ENCODE measurements at regions not wholly inside any gene's neighbourhood (a gene's known extent, or its start where the extent isn't known, plus 50 kb on each side); places are given as distances from the start of the nearest gene placed in this dataset.

DNA sequence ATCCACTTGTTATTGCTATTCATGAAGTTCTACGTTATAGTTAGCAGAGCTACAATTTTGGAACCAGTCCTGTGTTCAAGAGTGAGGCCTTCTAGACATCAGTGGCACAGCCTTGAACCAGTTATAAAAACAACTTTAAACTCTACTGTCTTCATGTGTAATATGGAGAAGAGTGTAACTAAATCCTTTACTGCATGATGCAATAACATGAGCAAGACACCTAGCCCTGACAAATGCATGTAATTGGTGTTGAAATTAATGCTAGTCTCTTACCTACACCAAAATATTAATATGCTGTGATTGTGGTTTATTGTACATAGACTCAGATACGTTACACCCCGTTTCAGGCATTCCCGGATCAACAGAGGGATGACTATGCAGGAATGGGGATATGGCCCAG lies 654.6 kb downstream of the IRX1 start:
- H3K27me3 ChIP-seq (ENCODE audit: control insufficient read depth, insufficient read depth, low read length, poor library complexity, severe bottlenecking), result no peaks in the 10 kb centered on the region
- H3K27ac ChIP-seq (ENCODE audit: insufficient read depth, low read depth, low read length, poor library complexity, severe bottlenecking), result no peak overlapping the region
- no peaks in the 10 kb centered on the region for H3K4me1 ChIP-seq (ENCODE audit: control insufficient read depth, insufficient read depth, low read length)
- no peak overlapping the region for H3K4me3 ChIP-seq (ENCODE audit: insufficient read depth, low read depth, low read length)
- no peaks in the 10 kb centered on the region for H3K9me3 ChIP-seq (ENCODE audit: control insufficient read depth, low read length)
- WGBS, 2 experiments, result 91 to 97% methylated on average over 4 of the region's 4 CpGs
- no peaks in the 10 kb centered on the region for H3K36me3 ChIP-seq (ENCODE audit: control insufficient read depth, insufficient read depth, low read length)

DNA sequence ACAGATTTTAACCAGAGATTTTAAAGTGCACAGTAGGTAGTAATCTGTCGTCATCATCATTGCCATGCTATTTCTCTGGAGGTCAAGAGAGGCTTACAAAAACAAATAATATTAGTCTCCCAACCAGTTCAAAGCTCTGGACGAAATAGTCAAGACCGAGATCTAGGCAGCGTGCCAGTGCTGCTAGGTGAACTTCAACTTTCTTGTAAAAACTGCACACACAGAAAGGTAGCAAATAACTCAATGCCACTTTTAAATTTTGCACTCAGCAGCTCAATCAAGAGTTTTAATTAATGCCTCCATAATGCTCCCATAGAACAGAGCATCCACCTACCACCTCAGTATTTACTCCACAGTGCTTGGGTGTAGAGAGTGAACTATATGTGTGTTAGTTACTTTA lies 656.8 kb downstream of the IRX1 start:
- Histone ChIP-seq H3K36me3 (ENCODE audit: control insufficient read depth, insufficient read depth, low read length) (no peaks in the 10 kb centered on the region), H3K4me3 (ENCODE audit: insufficient read depth, low read depth, low read length) (no peak overlapping the region), H3K27ac (ENCODE audit: insufficient read depth, low read depth, low read length, poor library complexity, severe bottlenecking) (no peak overlapping the region), H3K27me3 (ENCODE audit: control insufficient read depth, insufficient read depth, low read length, poor library complexity, severe bottlenecking) (no peaks in the 10 kb centered on the region), H3K9me3 (ENCODE audit: control insufficient read depth, low read length) (no peaks in the 10 kb centered on the region), H3K4me1 (ENCODE audit: control insufficient read depth, insufficient read depth, low read length) (no peaks in the 10 kb centered on the region)
- 97% methylated on average over 4 of the region's 4 CpGs for WGBS, 2 experiments

DNA sequence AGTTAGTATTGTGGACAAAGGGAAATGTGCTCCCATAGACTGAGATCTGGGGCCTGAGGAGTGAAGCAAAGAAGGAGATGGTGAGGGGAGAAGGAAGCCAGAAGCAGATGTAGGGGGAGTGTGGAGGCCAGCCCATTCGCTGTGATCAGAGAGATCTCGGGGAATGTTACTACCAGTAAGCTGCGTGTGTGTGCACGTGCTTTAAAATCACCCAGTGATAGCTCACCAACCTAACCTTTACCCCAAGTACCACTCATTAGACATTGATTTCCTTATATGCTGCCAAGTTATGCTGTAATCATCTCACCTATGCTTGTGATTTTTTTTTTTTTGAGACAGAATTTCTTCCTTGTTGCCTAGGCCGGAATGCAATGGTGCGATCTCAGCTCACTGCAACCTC lies 659.1 kb downstream of the IRX1 start:
- Histone ChIP-seq H3K4me3 (ENCODE audit: insufficient read depth, low read depth, low read length) (no peak overlapping the region), H3K4me1 (ENCODE audit: control insufficient read depth, insufficient read depth, low read length) (no peaks in the 10 kb centered on the region), H3K27ac (ENCODE audit: insufficient read depth, low read depth, low read length, poor library complexity, severe bottlenecking) (no peak overlapping the region), H3K27me3 (ENCODE audit: control insufficient read depth, insufficient read depth, low read length, poor library complexity, severe bottlenecking) (no peaks in the 10 kb centered on the region), H3K36me3 (ENCODE audit: control insufficient read depth, insufficient read depth, low read length) (no peaks in the 10 kb centered on the region), H3K9me3 (ENCODE audit: control insufficient read depth, low read length) (no peaks in the 10 kb centered on the region)
- 90 to 97% methylated on average over 6 of the region's 6 CpGs for WGBS, 2 experiments

DNA sequence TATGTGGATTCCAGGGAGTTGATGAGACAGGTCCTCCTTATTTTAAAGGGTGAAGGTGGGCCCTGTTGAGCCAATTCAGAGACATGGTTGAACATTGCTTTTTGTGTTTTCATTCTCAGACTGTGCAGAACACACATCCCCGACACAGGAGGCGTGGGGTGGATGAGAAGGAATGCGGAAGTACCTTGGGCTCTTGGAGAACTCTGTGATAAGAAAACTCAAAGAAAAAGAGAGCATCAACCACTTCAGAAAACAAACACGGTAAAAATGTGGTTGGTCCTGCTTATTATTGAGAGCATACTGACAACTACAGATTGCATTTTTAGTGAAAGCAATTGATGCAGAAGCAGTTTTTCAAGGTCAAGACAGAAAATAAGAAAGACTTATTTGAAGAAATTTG lies 659.8 kb downstream of the IRX1 start:
- Histone ChIP-seq H3K27me3 (ENCODE audit: control insufficient read depth, insufficient read depth, low read length, poor library complexity, severe bottlenecking) (no peaks in the 10 kb centered on the region), H3K27ac (ENCODE audit: insufficient read depth, low read depth, low read length, poor library complexity, severe bottlenecking) (no peak overlapping the region), H3K9me3 (ENCODE audit: control insufficient read depth, low read length) (no peaks in the 10 kb centered on the region), H3K4me3 (ENCODE audit: insufficient read depth, low read depth, low read length) (no peak overlapping the region), H3K36me3 (ENCODE audit: control insufficient read depth, insufficient read depth, low read length) (no peaks in the 10 kb centered on the region), H3K4me1 (ENCODE audit: control insufficient read depth, insufficient read depth, low read length) (no peaks in the 10 kb centered on the region)
- 92 to 96% methylated on average over 4 of the region's 4 CpGs for WGBS, 2 experiments

DNA sequence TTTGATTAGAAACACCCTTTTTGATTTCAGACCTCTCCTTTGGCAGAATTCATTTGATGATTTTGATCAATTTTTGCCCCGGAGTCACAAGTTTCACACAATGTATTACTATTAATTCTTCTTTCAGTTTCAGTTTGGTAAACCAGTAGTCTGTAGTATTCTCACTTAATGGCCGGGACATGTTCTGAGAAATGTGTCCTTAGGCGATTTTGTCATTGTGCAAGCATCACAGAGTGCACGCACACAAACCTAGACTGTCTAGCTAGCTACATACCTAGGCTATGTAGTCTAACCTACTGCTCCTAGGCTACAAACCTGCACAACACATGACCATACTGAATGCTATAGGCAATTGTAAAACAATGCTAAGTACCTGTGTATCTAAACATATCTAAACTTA lies 662.5 kb downstream of the IRX1 start:
- no peaks in the 10 kb centered on the region for H3K4me1 ChIP-seq (ENCODE audit: control insufficient read depth, insufficient read depth, low read length)
- H3K36me3 ChIP-seq (ENCODE audit: control insufficient read depth, insufficient read depth, low read length), result no peaks in the 10 kb centered on the region
- H3K4me3 ChIP-seq (ENCODE audit: insufficient read depth, low read depth, low read length), result no peak overlapping the region
- no peak overlapping the region for H3K27ac ChIP-seq (ENCODE audit: insufficient read depth, low read depth, low read length, poor library complexity, severe bottlenecking)
- WGBS, 2 experiments, result 92 to 95% methylated on average over 4 of the region's 4 CpGs
- no peaks in the 10 kb centered on the region for H3K27me3 ChIP-seq (ENCODE audit: control insufficient read depth, insufficient read depth, low read length, poor library complexity, severe bottlenecking)
- no peaks in the 10 kb centered on the region for H3K9me3 ChIP-seq (ENCODE audit: control insufficient read depth, low read length)

DNA sequence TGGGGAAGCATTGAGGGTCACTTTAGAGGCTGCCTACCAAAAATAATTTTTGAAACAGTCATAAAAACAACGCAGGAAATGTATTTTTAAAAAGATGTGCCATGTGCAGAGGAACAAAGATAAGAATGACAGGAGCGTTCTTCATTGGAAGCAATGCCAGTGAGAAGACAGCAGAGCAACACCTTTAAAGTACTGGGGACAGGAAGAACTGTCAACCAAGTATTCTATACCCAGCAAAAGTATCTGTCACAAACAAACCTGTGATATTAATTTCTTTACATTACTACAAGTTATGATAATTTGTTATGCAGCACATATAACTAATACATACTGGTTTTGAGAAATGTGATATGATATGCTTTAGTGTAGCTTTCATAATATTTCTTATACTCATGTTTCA lies 675.6 kb downstream of the IRX1 start:
- no peaks in the 10 kb centered on the region for H3K4me1 ChIP-seq (ENCODE audit: control insufficient read depth, insufficient read depth, low read length)
- H3K27ac ChIP-seq (ENCODE audit: insufficient read depth, low read depth, low read length, poor library complexity, severe bottlenecking), result no peak overlapping the region
- no peaks in the 10 kb centered on the region for H3K36me3 ChIP-seq (ENCODE audit: control insufficient read depth, insufficient read depth, low read length)
- H3K27me3 ChIP-seq (ENCODE audit: control insufficient read depth, insufficient read depth, low read length, poor library complexity, severe bottlenecking), result no peaks in the 10 kb centered on the region
- H3K9me3 ChIP-seq (ENCODE audit: control insufficient read depth, low read length), result peaks cover 3% of the 10 kb centered on the region
- 94 to 97% methylated on average over 2 of the region's 2 CpGs for WGBS, 2 experiments
- H3K4me3 ChIP-seq (ENCODE audit: insufficient read depth, low read depth, low read length), result no peak overlapping the region

DNA sequence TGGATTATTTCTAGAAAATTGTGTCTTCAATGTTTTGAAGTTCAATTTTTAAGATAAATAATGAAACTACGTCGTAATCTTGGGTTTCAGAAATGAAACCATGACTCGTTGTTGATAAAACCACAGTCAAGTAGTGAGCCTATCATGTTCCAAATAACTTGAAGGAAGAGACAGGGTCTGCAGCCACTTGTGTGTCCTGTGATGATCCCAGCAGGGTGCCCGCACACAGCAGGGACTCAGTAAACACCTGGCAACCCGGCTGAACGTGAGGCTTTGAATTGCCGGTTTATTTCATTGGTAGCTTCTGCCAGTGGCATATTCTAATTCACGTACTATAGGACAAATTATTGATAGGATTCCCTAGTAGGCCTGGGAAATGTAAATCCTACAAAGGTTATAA lies 679.6 kb downstream of the IRX1 start:
- WGBS, 2 experiments, result 71 to 74% methylated on average over 8 of the region's 8 CpGs
- Histone ChIP-seq H3K4me3 (ENCODE audit: insufficient read depth, low read depth, low read length) (no peak overlapping the region), H3K4me1 (ENCODE audit: control insufficient read depth, insufficient read depth, low read length) (no peaks in the 10 kb centered on the region), H3K27me3 (ENCODE audit: control insufficient read depth, insufficient read depth, low read length, poor library complexity, severe bottlenecking) (no peaks in the 10 kb centered on the region), H3K9me3 (ENCODE audit: control insufficient read depth, low read length) (peaks cover 3% of the 10 kb centered on the region), H3K36me3 (ENCODE audit: control insufficient read depth, insufficient read depth, low read length) (no peaks in the 10 kb centered on the region), H3K27ac (ENCODE audit: insufficient read depth, low read depth, low read length, poor library complexity, severe bottlenecking) (no peak overlapping the region)

DNA sequence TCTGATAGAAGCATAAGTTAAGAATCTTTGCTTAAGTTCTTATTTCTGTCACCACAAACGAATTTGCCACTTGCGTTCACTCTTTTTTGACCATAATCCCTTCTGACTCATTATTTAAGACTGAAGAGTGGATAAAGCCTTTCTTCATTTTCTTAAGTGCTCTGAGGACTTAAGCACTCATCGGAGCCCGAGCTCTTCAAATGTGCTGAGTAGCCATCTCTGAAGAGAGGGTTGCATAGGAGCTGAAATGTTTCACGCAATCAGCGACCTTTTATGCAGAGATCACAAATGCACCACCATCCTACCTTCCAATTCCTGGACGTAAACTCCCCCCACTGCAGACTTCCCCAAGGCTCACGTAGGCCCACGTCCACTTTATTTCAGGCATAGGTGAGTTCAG lies 699.2 kb downstream of the IRX1 start:
- H3K4me1 ChIP-seq (ENCODE audit: control insufficient read depth, insufficient read depth, low read length), result peaks cover 7% of the 10 kb centered on the region
- H3K4me3 ChIP-seq (ENCODE audit: insufficient read depth, low read depth, low read length), result no peak overlapping the region
- H3K27ac ChIP-seq (ENCODE audit: insufficient read depth, low read depth, low read length, poor library complexity, severe bottlenecking), result no peak overlapping the region
- no peaks in the 10 kb centered on the region for H3K36me3 ChIP-seq (ENCODE audit: control insufficient read depth, insufficient read depth, low read length)
- 91 to 94% methylated on average over 9 of the region's 9 CpGs for WGBS, 2 experiments
- H3K9me3 ChIP-seq (ENCODE audit: control insufficient read depth, low read length), result no peaks in the 10 kb centered on the region
- no peaks in the 10 kb centered on the region for H3K27me3 ChIP-seq (ENCODE audit: control insufficient read depth, insufficient read depth, low read length, poor library complexity, severe bottlenecking)

DNA sequence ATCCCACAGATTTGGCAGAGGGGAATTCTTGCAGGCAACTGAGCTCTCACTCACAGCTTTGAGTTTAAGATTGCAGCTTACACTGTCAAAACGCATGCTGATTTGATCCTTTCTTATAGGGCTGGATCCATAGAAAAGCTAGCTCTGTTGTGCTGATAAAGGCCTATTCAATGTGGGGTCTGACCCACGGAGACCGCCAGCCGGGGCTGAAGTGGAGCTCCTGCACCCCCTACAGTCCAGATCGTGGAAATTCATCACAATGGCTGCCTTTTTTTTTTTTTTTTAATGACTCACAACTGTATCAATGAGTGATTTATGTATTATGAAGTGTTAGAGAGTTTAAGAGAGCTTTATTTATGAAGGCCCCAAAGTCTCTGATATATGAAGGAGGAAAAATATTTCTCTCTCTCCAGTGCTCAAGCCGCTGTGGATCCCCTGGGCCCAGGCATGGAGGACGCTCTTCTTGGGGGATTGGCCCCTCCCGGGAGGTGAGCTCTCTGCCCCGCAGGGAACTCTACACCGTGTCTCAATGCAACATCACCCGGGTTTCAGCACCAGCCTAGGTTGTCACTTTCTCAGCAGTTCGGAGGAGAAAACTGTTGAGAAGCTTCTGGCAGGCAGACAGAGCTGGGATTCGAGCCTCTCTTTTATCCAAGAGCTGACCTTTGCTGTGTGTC lies 700.2 kb downstream of the IRX1 start:
- Histone ChIP-seq H3K27ac (ENCODE audit: insufficient read depth, low read depth, low read length, poor library complexity, severe bottlenecking) (no peak overlapping the region), H3K4me3 (ENCODE audit: insufficient read depth, low read depth, low read length) (no peak overlapping the region)
- WGBS, 2 experiments, result 29 to 33% methylated on average over 12 to 13 of the region's 13 CpGs

DNA sequence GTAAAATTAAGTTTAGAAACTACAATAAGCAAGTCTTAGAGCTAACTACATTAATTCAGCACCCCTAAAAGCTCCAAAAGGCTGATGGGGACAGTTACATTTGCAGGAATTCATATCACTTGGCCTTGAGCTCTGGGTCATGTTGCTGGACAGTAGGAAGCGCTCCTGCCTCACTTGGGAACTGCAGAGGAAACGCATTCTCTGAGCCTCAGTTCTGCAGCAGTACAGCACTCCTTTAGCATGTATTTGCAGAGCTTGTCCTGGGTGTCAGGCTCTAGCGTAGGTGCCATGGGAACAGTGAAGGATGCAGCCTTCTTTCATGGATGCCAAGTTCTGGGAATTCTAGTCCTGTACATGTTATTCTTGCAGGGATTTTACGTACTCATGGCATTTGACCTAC lies 710.4 kb downstream of the IRX1 start:
- H3K9me3 ChIP-seq (ENCODE audit: control insufficient read depth, low read length), result no peaks in the 10 kb centered on the region
- no peaks in the 10 kb centered on the region for H3K4me1 ChIP-seq (ENCODE audit: control insufficient read depth, insufficient read depth, low read length)
- H3K27ac ChIP-seq (ENCODE audit: insufficient read depth, low read depth, low read length, poor library complexity, severe bottlenecking), result no peak overlapping the region
- H3K4me3 ChIP-seq (ENCODE audit: insufficient read depth, low read depth, low read length), result no peak overlapping the region
- H3K36me3 ChIP-seq (ENCODE audit: control insufficient read depth, insufficient read depth, low read length), result no peaks in the 10 kb centered on the region
- WGBS, 2 experiments, result 92 to 93% methylated on average over 4 of the region's 4 CpGs
- H3K27me3 ChIP-seq (ENCODE audit: control insufficient read depth, insufficient read depth, low read length, poor library complexity, severe bottlenecking), result no peaks in the 10 kb centered on the region

More for the DNA sequence above, 700.2 kb downstream of the IRX1 start:
- no peaks in the 10 kb centered on the region for H3K9me3 ChIP-seq (ENCODE audit: control insufficient read depth, low read length)
- H3K27me3 ChIP-seq (ENCODE audit: control insufficient read depth, insufficient read depth, low read length, poor library complexity, severe bottlenecking), result no peaks in the 10 kb centered on the region
- H3K4me1 ChIP-seq (ENCODE audit: control insufficient read depth, insufficient read depth, low read length), result peaks cover 7% of the 10 kb centered on the region
- no peaks in the 10 kb centered on the region for H3K36me3 ChIP-seq (ENCODE audit: control insufficient read depth, insufficient read depth, low read length)

DNA sequence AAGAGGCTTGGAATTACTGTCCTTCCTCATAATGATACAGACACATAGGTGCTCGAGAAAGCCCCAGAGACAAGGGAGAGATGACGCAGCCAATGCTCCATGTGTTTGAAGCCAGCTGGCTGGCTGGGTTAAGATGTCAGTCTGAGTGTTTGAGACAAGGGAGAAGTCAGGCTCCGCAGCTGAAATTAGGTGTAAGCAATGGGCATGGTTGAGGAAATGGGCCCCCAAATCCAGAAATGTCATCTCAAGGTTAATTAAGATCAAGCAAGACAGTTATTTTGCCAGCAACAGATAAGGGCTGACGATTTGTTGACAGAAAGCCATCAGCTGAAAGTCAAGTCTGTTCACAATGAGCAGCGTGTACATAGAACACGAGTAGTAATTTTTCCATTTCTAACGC lies 713.4 kb downstream of the IRX1 start:
- H3K4me1 ChIP-seq (ENCODE audit: control insufficient read depth, insufficient read depth, low read length), result no peaks in the 10 kb centered on the region
- H3K4me3 ChIP-seq (ENCODE audit: insufficient read depth, low read depth, low read length), result no peak overlapping the region
- H3K9me3 ChIP-seq (ENCODE audit: control insufficient read depth, low read length), result no peaks in the 10 kb centered on the region
- no peaks in the 10 kb centered on the region for H3K36me3 ChIP-seq (ENCODE audit: control insufficient read depth, insufficient read depth, low read length)
- no peak overlapping the region for H3K27ac ChIP-seq (ENCODE audit: insufficient read depth, low read depth, low read length, poor library complexity, severe bottlenecking)
- no peaks in the 10 kb centered on the region for H3K27me3 ChIP-seq (ENCODE audit: control insufficient read depth, insufficient read depth, low read length, poor library complexity, severe bottlenecking)
- 95% methylated on average over 7 of the region's 7 CpGs for WGBS, 2 experiments

Data from ectodermal cell (in vitro differentiated cells).